GM12891 (cell line): ENCODE measurements at regions not wholly inside any gene's neighbourhood (a gene's known extent, or its start where the extent isn't known, plus 50 kb on each side); places are given as distances from the start of the nearest gene placed in this dataset.
"Not testable (repeated sequence)": the region's sequence is repeated elsewhere in the genome, so short reads cannot be mapped to it uniquely, and the experiment has no call there.

Source experiments
- DNase-seq: peaks from one replicate; pipeline ENCODE4 v3.0.0; 2011; ENCODE audit warnings: low spot score; ENCODE audit not compliant: insufficient read length
- FAIRE-seq: peaks from 2 replicates; lab custom pipeline; 2011; peaks lifted over from hg19 to GRCh38; lab: Jason Lieb, UNC

DNA sequence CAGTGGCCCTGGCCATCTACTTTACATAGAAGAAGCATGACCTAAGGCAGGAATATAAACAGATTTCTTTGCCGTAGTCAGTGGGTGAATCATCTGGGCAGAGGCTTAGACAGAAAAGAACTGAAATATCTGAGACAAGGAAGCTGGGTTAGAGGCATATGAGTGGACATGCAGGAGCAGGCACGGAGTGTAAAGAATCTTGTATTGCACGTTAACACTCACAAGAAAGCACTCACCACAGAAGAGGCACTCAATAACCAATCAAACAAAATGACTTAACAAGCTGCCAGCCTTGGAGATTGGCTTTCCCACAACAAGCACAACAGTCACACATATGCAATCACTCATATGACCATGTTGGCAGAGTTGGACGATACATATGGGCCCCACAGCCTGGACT is 364.9 kb downstream of the FOXD4L5 start:
- not testable (repeated sequence) for DNase-seq, FAIRE-seq

GRCh38 chr9:64888643-64889042 is 396.4 kb downstream of the FOXD4L5 start:
- not testable (repeated sequence) for DNase-seq, FAIRE-seq

DNA sequence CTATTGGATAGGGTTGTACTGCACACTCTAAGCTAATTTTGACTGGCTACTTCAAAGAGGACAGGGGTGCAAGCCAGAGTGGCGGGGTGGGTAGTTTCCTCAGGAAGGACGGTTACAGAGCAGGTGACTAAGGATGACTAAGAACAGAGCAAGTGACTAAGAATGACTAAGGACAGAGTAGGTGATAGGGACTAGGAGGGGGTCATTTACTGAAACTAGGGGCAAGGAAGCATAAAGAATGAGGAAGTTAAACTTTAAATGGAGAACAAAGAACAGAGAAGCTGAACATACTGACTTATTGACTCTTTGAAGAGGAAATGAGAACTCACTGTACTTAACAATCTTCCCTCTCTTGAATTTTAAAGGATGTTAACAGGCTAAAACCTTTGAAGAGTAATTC is 414.4 kb downstream of the FOXD4L5 start:
- FAIRE-seq: peak; percentile 86
- DNase-seq: not testable (repeated sequence)
